Erythroblast (primary cell): ENCODE measurements at regions not wholly inside any gene's neighbourhood (a gene's known extent, or its start where the extent isn't known, plus 50 kb on each side); places are given as distances from the start of the nearest gene placed in this dataset.

Source experiments
- DNase-seq, 2 experiments: peaks; one replicate each; lab custom pipeline; 2025; lab: John Stamatoyannopoulos, UW
- GATA1 ChIP-seq: IDR thresholded peaks from 2 replicates; pipeline ENCODE4 v1.6.1; 2011; ENCODE audit warnings: low read depth, mild to moderate bottlenecking, control low read depth, low read length, moderate library complexity
- POLR2A ChIP-seq: IDR thresholded peaks from 2 replicates; pipeline ENCODE4 v1.6.1; 2011; ENCODE audit warnings: mild to moderate bottlenecking, low read length

DNA sequence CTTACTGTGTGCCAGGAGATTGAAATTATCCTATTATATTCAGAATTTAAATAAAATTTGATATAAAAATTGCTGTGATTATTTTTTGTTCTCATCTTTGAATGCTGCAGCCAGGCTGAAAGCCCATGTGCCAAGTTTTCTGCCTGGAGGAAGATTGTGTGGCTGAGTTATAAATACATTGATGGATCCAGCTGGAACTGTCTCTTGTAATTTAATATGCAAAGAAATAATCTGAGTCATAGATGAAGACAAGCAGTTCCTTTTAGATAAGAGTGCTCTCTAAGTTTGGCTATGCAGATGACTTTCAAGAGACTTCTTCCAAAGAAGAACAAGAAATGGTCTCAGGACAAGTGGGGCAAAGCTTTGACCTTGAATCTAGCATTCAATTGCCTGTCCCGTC is 871.0 kb downstream of the CDH11 start:
- TF ChIP-seq POLR2A (no peak), GATA1 (no peak)
- DNase-seq: no peak

DNA sequence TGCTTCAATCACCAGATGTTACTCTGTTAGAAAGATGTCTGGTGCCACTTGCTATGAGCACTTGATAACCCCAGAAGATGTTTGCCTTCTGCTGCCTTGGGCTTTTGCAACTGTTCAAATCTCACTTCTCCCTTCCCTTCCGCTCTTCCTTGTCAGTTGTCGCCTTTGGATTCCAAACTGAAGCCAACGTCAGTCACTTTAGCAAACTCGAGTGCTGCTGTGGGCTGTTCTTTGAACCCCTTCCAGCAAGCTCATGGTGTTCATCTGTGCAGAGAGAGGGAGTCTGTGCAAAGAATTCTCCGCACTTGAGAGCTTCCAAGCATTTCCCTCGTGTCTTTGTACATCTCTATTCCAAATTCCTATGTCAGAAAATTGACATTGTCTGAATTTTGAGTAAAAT is 879.4 kb downstream of the CDH11 start:
- TF ChIP-seq GATA1: no peak
- no peak for TF ChIP-seq POLR2A

DNA sequence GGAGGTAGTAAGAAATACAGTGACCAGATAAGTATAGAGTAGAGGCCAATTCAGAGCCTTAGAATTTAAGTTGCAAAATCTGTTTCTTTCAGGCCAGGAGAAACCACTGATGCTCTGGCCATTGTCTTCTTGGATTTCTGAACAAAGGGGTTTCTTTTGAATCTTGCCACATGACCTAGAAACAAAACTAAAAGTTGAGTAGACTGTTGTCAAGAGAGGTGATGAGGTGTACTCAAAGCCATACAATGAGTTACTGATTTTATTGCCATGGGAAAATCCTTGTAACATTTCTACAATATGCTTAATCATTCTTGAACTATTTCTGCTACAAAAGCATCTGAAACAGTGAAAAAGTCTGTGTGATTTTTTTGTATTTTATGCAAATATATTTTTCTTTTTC is 881.3 kb downstream of the CDH11 start:
- TF ChIP-seq GATA1 (no peak), POLR2A (no peak)
- no peak for DNase-seq

More for the DNA sequence above, 879.4 kb downstream of the CDH11 start:
- DNase-seq: no peak

DNA sequence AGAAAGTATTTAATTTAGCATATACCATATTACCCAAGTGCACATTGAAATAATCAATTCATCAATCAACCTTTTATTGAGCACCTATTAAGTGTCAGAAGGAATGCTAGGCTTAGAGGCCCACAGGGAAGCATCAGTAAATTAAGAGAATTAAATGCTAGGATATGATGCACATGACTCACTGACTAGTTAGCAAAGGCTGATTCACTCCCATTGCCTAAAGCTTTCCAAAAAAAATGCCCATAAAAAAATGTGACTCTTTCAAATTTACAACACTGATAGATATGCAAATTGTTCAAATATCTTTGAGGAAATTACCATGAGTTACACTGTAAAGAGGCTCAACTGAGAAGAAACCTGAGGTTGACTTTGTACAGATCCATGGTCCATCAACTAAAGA is 883.3 kb downstream of the CDH11 start:
- TF ChIP-seq GATA1 (no peak), POLR2A (no peak)
- no peak for DNase-seq

DNA sequence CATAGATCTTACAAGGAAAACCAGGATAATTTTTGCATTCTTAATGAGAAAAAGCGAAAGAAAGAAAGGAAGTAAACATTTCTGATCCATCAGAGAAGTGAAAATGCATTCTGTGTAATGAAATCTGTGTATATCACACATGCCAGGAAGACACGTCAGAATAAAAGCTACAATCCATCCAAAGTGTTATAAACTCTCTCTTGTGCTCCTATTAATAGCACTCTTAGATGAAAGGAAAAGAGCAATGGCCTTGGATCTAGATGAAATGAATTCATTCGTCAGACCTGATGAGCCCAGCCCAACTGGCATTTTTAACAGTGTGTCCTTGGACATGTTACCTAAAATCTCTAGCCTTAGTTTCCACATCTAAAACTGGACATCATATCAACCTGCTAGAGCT is 885.5 kb downstream of the CDH11 start:
- no peak for TF ChIP-seq POLR2A
- TF ChIP-seq GATA1: no peak
- DNase-seq: no peak

DNA sequence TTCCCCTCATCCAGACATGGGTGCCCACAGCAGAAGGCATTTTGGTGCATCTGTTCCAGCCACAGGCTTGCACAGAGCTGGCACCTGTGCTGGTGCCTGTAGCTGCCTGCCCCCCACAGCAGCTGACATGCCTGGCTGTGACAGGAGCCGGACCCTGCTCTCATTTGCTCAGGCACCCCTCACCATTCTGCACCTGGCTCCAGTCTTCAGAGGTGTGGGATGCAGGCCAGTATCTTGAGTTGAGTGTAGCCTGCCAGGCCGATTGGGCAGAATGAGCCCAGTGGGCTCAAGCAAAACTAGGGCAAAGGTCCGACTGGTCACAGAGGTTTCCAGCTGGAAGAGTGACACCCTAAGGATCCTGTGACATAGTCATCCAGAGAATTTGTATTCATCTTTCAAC is 887.7 kb downstream of the CDH11 start:
- no peak for DNase-seq
- no peak for TF ChIP-seq GATA1

DNA sequence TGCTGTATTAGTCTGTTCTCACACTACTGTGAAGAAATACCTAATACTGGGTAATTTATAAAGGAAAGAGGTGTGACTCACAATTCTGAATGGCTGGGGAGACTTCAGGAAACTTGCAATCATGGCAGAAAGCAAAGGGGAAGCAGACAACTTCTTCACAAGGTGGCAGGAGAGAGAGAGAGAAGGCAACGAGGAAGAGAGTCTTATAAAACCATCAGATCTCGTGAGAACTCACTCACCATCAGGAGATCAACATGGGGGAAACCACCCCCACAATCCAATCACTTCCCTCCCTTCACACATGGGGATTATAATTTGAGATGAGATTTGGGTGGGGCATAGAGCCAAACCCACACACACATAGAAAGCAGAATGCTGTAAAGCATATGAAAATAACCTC is 896.2 kb downstream of the CDH11 start:
- TF ChIP-seq GATA1: no peak
- no peak for TF ChIP-seq POLR2A
- no peak for DNase-seq

DNA sequence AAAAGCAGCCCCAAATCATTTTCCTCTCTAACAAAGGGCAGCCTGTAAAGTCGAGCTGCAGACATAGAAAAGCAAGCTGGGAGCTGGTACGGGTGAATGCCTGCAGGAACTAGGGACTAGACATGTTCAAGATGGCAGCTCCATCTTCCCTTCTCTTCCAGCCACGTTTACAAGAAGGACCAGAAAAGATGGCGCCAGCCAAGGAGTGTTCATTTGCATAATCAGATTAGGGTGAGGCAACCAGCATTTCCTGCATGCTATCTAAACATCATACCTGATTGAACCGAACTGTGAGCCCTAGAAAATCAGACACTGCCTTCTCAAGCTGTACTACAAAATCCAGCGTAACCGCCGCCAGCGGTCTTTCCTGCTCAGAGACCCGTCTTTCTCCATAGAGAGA is 896.8 kb downstream of the CDH11 start:
- TF ChIP-seq GATA1: no peak
- no peak for TF ChIP-seq POLR2A
- no peak for DNase-seq

DNA sequence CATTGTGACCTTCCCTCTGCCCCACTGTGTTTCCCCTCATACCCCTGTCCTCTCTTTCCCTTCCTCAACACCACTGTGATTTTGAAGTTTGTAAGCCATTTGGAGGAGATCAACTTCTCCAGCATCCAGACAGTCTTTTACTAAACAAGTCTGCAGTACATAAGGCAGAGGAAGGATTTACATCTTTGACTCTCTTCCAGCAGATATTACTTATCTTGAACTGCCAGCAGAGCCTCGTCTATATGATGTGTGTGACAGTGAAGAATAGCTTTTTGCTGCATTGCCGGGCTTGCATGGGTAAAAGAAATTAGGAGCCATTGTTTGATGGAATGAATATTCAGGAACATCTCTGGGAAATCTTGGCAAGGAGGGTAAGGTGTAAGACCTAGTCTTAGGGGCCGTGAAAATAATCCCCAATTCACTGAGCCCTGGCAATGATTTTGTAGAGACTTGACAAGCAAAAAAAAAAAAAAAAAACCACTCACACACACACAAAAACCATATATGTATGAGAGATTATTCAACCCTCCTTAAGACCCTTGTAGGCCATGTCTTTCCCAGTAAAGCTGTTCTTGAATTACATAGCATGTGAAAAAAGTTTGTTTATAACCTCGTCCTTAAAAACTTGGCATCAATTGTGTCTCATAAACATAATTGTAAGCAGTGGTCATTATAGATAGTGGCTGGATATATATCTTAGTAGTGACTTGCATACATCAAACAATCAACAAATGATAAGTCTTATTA is 903.9 kb downstream of the CDH11 start:
- DNase-seq: no peak
- no peak for TF ChIP-seq POLR2A
- TF ChIP-seq GATA1: no peak

DNA sequence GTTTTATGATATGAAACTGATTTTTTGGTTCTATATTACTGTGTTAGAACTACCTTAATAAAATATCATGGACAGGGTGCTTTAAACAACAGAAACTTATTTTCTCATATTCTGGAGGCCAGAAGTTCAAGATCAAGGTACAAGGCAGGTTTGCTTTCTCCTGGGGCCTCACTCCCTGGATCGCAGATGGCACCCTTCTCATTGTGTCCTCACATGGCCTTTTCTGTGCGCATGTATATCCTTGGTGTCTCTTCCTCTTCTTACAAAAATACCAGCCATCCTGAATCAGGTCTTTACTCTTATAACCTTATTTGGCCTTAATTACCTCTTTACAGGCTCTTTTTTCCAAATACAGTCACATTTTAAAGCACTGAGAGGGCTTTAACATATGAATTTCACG is 906.1 kb downstream of the CDH11 start:
- TF ChIP-seq GATA1 (no peak), POLR2A (no peak)
- no peak for DNase-seq

DNA sequence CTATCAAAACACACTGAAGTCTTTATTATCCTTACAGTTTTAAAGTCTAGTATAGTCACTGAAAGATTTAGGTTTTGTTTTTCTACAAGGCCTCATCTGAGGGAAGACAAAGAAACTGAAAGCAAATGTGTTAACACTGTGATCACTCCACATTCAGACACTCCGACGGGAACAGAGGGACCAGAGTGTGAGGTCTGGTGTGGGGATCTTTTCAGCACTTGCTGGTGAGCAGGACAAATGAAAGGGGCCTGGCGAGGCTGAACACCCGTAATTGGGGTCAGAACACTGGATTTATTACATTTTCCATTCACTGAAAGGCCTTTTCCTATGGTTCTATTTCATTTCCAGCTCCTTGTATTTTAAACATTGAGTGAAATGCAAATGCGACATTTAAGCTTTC is 910.5 kb downstream of the CDH11 start:
- TF ChIP-seq POLR2A (no peak), GATA1 (no peak)

DNA sequence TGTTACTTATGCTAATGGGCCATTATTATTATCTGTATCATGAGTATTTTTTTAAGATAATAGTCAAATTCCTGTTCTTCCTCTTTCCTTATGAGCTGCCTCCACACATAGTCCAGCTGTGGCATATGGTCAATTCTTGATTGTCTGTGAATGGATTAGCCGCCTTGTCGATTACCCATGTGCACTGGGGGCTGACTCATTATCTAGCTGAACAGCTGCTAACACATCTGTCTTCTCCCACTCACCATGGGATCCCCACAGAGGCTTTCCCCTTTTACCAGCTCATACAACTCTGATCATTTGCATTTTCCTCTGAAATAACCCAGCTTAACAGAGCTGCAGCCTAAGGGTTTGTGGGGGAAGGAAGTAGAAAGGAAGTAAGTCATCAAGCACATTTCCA is 915.0 kb downstream of the CDH11 start:
- TF ChIP-seq POLR2A (no peak), GATA1 (no peak)
- DNase-seq: no peak

More for the DNA sequence above, 910.5 kb downstream of the CDH11 start:
- DNase-seq: no peak

DNA sequence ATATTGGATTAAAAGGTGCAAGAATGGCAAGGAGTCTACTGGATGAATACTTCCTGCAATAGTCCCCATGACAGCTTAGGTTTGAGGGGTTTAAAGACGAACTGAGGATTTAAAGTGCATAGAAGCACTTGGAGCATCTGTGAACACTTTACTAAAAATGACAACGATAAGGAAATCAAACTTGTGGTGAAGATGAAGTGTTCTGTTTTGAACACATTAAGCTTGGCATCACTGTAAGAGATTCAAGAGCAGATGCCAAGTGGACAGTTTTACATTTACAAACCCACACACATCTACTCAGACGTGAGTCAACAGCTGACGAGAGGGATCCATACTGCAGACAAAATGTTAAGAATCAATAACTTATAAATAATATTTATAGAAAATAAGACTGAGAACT is 918.7 kb downstream of the CDH11 start:
- no peak for TF ChIP-seq POLR2A
- no peak for TF ChIP-seq GATA1
- no peak for DNase-seq

DNA sequence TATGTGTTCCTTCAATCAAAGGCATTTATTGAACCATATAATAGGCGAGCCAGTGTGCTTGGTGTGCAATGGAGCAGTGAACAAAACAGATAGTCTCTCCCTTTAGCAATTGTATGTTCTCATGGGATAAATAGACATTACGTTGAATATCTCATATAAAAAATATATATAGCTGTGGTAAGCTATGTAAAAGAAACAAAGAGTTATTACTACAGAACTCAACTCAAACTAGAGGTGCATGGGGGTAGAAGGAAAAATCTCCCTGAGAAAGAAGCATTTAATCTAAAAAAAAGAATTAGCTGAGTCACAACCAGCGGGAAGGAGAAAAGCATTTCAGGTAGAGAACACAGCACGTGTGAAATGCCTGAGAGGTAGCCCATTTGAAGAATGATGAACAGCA is 919.3 kb downstream of the CDH11 start:
- no peak for DNase-seq
- TF ChIP-seq POLR2A (no peak), GATA1 (no peak)

DNA sequence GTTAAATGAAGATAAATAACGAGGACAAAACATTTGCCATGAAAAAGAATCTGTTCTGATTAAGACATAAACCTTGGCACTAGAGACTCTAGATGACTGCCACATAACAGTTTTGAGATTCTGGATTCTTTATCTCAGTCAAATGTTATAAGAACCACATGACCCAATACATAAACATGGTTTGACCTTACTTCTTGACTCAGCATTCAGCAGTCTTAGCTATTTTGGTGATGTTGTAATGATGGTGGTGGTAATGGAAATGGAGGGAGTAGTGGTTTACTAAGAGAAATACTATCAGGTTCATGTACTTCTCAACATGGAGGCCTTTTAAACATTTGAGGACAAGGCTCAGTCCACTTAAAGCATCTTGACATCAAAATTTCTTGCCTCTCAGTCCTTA is 925.4 kb downstream of the CDH11 start:
- TF ChIP-seq POLR2A (no peak), GATA1 (no peak)
- no peak for DNase-seq
